LNCAP (cell line): ENCODE measurements at regions not wholly inside any gene's neighbourhood (a gene's known extent, or its start where the extent isn't known, plus 50 kb on each side); places are given as distances from the start of the nearest gene placed in this dataset.

Source experiments
- CTCF ChIP-seq: fragments of 450-650 bp; IDR thresholded peaks from 2 replicates; pipeline ENCODE4 v1.5.1; 2017; ENCODE audit warnings: mild to moderate bottlenecking

GRCh38 chr14:85459361-85460000 is 70.5 kb upstream of the FLRT2 start:
- TF ChIP-seq CTCF: no peak

GRCh38 chr14:85461432-85462133 is 68.4 kb upstream of the FLRT2 start:
- TF ChIP-seq CTCF: no peak

DNA sequence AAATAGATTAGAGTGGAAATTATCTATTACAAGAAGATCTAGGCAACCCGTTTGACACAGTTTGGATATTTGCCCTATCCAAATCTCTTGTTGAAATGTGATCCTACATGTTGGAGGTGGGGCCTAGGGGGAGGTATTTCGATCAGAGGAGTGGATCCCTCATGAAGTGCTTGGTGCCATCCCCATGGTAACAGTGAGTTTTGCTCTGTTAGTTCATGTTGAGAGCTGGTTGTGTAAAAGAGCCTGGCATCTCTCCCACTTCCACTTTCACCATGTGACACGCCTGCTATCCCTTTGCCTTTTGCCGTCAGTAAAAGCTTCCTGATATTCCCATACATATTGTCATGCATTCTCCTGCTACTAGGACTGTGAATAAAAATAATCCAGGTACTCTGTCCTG is 66.4 kb upstream of the FLRT2 start:
- no peak for TF ChIP-seq CTCF

DNA sequence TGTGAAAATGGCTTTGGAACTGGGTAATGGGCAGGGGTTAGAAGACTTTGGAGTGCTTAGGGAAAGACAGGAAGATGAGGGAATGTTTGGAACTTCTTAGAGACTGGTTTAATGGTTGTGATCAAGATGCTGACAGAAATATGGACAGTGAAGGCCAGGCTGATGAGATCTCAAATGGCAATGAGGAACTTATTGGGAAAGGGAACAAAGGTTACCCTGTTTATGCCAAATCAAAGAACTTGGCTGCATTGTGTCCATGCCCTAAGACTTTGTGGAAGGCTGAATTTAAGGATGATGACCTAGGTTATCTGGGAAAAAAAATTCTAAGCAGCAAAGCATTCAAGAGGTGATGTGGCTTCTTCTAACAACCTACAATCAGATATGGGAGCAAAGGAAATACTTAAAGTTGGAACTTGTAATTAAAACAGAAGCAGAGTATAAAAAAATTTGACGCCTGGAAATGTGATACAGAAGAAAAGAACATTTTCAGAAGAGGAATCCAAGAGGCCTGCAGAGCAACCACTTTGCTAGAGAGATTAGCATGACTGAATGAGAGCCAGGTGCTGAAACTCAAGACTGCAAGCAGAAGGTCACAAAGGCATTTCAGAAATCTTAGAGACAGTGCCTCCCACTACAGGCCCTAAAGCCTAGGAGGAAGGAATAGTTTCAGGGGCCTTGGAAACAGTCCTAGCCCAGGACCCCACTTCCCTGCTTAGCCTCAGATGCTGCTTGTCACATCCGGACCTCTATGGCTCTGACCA is 65.6 kb upstream of the FLRT2 start:
- no peak for TF ChIP-seq CTCF

DNA sequence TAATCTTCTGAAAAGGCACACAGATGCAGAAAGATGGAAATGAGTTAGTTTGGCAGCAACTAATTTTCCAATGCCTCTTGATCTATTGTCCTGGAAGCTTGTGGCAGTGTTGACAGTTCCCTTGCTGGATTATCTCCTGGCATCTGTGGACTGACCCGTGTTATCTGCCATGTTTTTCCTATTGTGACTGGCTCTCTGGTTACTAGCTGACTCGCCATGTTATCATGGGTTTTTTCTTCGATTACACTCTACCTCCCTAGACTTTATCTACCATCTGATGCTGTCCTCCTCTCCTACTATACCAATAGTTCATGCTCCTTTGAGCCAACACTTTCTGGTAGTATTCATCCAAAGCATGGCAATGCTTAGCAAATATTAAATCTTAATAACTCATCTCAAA is 63.3 kb upstream of the FLRT2 start:
- no peak for TF ChIP-seq CTCF

GRCh38 chr14:85468816-85469215 is 61.1 kb upstream of the FLRT2 start:
- TF ChIP-seq CTCF: no peak

GRCh38 chr14:85471156-85471555 is 58.8 kb upstream of the FLRT2 start:
- no peak for TF ChIP-seq CTCF
